Activated CD8-positive, alpha-beta T cell treated with anti-CD3 and anti-CD28 coated beads for 36 hours (primary cell): ENCODE measurements at regions not wholly inside any gene's neighbourhood (a gene's known extent, or its start where the extent isn't known, plus 50 kb on each side); places are given as distances from the start of the nearest gene placed in this dataset.

Source experiments
- ATAC-seq: fragments of 200-7000 bp; cut with Tn5 transposase; one replicate; pipeline ENCODE4 v1.10.0; 2021; ENCODE audit warnings: mild to moderate bottlenecking, moderate library complexity
- CTCF ChIA-PET: fragments of 350-600 bp; sonication (Branson Sonifier 250); formaldehyde crosslinking; loops from one replicate; lab custom pipeline; 2021; ENCODE audit warnings: antibody characterized with exemption; lab: Charles Lee
- POLR2A ChIA-PET: fragments of 350-600 bp; sonication (Branson Sonifier 250); formaldehyde crosslinking; loops from one replicate; lab custom pipeline; 2021; ENCODE audit warnings: antibody characterized with exemption; lab: Charles Lee
- DNase-seq: peaks from one replicate; pipeline ENCODE4 v3.0.0-alpha.2; 2020
- H3K27ac Mint-ChIP-seq: one replicate; pipeline ENCODE4 v1.8.0; 2021; ENCODE audit warnings: mild to moderate bottlenecking, mixed read lengths
- H3K27me3 Mint-ChIP-seq: one replicate; pipeline ENCODE4 v1.8.0; 2021; ENCODE audit warnings: mixed read lengths
- H3K36me3 Mint-ChIP-seq: one replicate; pipeline ENCODE4 v1.8.0; 2021; ENCODE audit warnings: low read depth, mixed read lengths
- H3K4me1 Mint-ChIP-seq: one replicate; pipeline ENCODE4 v1.8.0; 2021; ENCODE audit warnings: low read depth, mixed read lengths
- H3K4me3 Mint-ChIP-seq: one replicate; pipeline ENCODE4 v1.8.0; 2021; ENCODE audit warnings: mild to moderate bottlenecking, moderate library complexity, mixed read lengths
- H3K9me3 Mint-ChIP-seq: one replicate; pipeline ENCODE4 v1.8.0; 2021; ENCODE audit warnings: mixed read lengths
- intact Hi-C: fragments of 100-400 bp; cut with micrococcal nuclease; formaldehyde crosslinking; loops from one replicate; pipeline ENCODE4 v1.10.0; 2022
- TF ChIP-seq, protein P1 (sequence below): fragments of 200-600 bp; IDR thresholded peaks from one replicate; pipeline ENCODE4 v1.8.0; 2022; ENCODE audit warnings: antibody characterized with exemption, mild to moderate bottlenecking

DNA sequence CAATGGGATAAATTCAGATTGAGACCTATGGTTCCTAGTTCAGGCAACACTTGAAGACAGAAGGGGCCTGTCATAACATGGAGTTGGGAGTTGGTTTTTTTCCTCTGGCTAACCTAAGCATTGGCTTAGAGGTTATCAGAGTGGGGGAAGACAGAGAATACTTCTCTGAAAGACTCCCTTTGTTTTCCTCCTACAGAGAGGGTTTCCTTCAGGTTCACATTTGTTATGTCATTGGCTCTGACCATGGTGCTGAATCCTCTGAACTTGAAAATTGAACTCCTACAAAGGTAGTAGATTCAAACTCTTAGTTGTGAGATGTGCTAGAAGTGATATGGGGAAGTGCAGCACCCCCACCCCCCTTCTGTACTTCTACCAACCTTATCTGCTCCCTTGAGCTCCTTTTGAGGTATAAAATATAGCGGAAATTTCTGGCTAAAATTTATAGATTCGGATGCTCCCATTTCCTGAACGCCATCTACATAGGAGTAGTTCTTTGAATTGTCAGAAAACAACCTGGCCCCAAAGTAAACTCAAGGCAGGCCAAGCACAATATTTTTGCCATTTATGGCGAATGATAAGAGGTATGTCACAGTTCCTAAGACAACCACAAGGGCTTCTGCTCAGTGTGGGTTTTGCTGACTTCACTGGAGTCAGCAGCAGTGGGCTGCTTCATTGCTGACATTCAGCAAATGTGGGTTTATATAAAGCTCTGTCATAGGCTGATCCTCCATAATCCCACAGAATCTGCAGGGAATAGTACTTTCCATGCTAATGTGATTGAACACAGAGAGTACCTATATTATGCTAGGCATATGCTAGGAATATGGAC, 131.6 kb upstream of the KLF14 start:
- Mint-ChIP-seq H3K9me3 (peaks cover 16% of the 10 kb centered on the region), H3K27ac (no peak overlapping the region), H3K27me3 (no peaks in the 10 kb centered on the region), H3K4me3 (no peak overlapping the region), H3K36me3 (peaks cover 93% of the 10 kb centered on the region), H3K4me1 (peaks cover 2% of the 10 kb centered on the region)
- TF ChIP-seq, protein P1, sequence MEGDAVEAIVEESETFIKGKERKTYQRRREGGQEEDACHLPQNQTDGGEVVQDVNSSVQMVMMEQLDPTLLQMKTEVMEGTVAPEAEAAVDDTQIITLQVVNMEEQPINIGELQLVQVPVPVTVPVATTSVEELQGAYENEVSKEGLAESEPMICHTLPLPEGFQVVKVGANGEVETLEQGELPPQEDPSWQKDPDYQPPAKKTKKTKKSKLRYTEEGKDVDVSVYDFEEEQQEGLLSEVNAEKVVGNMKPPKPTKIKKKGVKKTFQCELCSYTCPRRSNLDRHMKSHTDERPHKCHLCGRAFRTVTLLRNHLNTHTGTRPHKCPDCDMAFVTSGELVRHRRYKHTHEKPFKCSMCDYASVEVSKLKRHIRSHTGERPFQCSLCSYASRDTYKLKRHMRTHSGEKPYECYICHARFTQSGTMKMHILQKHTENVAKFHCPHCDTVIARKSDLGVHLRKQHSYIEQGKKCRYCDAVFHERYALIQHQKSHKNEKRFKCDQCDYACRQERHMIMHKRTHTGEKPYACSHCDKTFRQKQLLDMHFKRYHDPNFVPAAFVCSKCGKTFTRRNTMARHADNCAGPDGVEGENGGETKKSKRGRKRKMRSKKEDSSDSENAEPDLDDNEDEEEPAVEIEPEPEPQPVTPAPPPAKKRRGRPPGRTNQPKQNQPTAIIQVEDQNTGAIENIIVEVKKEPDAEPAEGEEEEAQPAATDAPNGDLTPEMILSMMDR: no peak
- ATAC-seq: peak; percentile 37
- intact Hi-C loops: no loop called here
- DNase-seq: no peak
- ChIA-PET POLR2A (interaction anchor here (1.0 to 2.3 kb wide), 3 partner anchors 8 to 10 kb away, joined by 4 to 10 read pairs (median 4); no protein-coding TSS in a partner anchor), CTCF (interaction anchor here (1.0 to 1.9 kb wide), 2 partner anchors 8 to 9 kb away, joined by 3 to 7 read pairs; no protein-coding TSS in a partner anchor)

DNA sequence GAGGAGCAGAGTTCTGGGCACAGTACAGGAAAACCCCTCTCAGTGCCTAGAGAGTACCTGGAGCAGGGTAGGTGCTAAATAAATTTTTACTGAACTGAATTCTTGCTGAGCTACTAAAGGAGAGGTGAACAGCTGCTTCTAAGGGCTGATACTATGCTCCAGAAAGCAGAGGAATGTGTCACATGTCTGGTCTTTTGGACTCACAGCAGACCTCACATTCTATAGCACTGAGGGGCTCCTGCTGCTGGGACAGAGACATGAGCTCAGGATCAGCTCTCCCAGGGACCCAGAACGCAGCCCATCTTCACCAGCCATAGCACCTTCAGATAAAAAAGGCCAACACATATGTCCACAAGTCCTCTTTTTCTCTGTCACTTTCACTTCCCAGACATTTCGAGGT, 133.0 kb upstream of the KLF14 start:
- DNase-seq (no peak), ATAC-seq (peak; percentile 13)

DNA sequence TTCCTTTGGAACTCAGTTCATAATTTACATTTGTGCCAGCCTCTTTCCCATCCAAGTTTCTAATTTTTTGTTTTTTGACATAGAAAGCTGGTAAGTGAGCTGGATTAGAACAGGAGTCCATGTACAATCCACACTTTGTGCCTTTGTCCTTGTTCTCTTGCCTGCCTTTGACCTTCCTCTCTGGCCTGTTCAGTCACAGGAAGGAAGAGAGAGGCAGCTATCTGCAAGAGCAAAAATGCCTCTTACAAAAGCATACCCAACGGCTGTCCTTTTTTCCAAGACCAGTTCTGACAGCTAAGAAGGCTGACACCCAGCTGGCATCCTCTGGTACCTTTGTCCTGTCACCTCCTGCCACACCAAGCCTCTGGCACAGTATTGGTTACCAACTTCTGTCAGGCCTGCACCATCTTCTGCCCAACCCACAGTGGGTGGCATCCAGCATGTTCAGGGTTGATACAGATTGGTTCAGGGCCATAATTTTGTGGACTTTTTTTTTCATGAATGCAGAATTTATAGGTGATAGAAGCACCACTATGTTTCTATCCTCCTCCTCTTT, 133.7 kb upstream of the KLF14 start:
- Mint-ChIP-seq H3K36me3 (peaks cover 88% of the 10 kb centered on the region), H3K27ac (peak overlapping the region; percentile 30), H3K27me3 (no peaks in the 10 kb centered on the region), H3K9me3 (peaks cover 1% of the 10 kb centered on the region), H3K4me3 (no peak overlapping the region), H3K4me1 (peaks cover 2% of the 10 kb centered on the region)
- intact Hi-C loops: no loop called here
- ChIA-PET CTCF (no interaction called here), POLR2A (interaction anchor here (0.5 to 2.3 kb wide), 4 partner anchors 10 to 92 kb away, joined by 3 to 10 read pairs (median 3); no protein-coding TSS in a partner anchor)
- DNase-seq (no peak), ATAC-seq (no peak)
- TF ChIP-seq, protein P1: no peak

More for the DNA sequence above, 133.0 kb upstream of the KLF14 start:
- TF ChIP-seq, protein P1: no peak
- no peak overlapping the region for H3K4me3 Mint-ChIP-seq
- ChIA-PET CTCF (interaction anchor here (1.9 kb wide), 1 partner anchor 8 kb away, joined by 7 read pairs; no protein-coding TSS in a partner anchor), POLR2A (interaction anchor here (1.1 to 2.3 kb wide), 3 partner anchors 8 to 93 kb away, joined by 3 to 10 read pairs (median 4); no protein-coding TSS in a partner anchor)
- intact Hi-C loops: no loop called here
- no peaks in the 10 kb centered on the region for H3K27me3 Mint-ChIP-seq
- H3K4me1 Mint-ChIP-seq: peaks cover 2% of the 10 kb centered on the region
- H3K27ac Mint-ChIP-seq: no peak overlapping the region
- peaks cover 88% of the 10 kb centered on the region for H3K36me3 Mint-ChIP-seq
- H3K9me3 Mint-ChIP-seq: peaks cover 6% of the 10 kb centered on the region

DNA sequence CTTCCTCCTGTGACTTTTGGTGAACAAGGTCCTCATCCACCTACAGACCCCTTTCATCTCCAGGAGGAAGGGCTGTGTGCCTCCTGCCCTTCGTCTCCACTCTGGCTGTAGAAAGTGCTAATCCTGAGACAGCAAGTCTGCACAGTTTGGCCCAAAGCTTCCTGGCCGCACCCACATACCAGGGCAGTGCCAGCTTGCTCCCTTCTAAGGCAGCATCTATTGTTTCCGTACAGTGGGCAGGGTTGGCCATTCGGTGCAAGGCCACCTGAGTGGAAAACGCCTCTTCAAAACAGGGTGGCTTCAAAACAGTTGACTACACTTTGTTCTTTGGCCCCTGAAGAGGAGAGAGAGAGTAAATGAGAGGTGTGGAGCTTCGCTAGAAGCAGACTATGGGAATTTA, 134.1 kb upstream of the KLF14 start:
- peaks cover 84% of the 10 kb centered on the region for H3K36me3 Mint-ChIP-seq
- no peak overlapping the region for H3K4me3 Mint-ChIP-seq
- no peaks in the 10 kb centered on the region for H3K27me3 Mint-ChIP-seq
- ChIA-PET CTCF (no interaction called here), POLR2A (interaction anchor here (0.5 to 2.3 kb wide), 3 partner anchors 10 to 18 kb away, joined by 3 to 10 read pairs (median 3); no protein-coding TSS in a partner anchor)
- DNase-seq (no peak), ATAC-seq (no peak)
- TF ChIP-seq, protein P1: no peak
- H3K9me3 Mint-ChIP-seq: no peaks in the 10 kb centered on the region
- peaks cover 2% of the 10 kb centered on the region for H3K4me1 Mint-ChIP-seq
- intact Hi-C loops: no loop called here
- H3K27ac Mint-ChIP-seq: peak overlapping the region; percentile 30
